22Rv1 (cell line): ENCODE measurements at regions not wholly inside any gene's neighbourhood (a gene's known extent, or its start where the extent isn't known, plus 50 kb on each side); places are given as distances from the start of the nearest gene placed in this dataset.

Experiments used
- ZFX ChIP-seq: fragments of 450-650 bp; IDR thresholded peaks from 2 replicates; pipeline ENCODE4 v1.6.1; 2017; ENCODE audit warnings: antibody characterized with exemption, borderline replicate concordance
- TF ChIP-seq, protein P1 (sequence below): fragments of 450-650 bp; IDR thresholded peaks from 2 replicates; pipeline ENCODE4 v1.5.1; 2017; ENCODE audit warnings: mild to moderate bottlenecking

DNA sequence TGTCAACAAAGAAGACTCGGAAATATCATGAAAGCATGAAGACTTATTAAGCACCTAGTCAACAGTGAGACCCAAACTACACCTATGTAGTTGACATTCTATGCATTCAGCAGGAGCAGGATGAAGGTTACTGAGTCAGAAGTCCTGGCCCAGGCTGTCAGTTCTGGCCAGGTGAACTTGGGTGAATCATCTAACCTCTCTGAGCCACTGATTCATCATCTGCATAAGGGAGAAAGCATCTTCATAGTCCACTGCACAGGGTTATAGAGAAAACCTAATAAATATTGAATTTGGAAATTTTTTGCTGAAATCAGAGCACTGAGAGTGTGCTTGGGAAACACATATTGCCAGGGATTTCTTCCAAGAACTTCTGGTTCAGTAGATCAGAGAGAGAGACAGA, 296.0 kb upstream of the SFRP2 start:
- TF ChIP-seq, protein P1, sequence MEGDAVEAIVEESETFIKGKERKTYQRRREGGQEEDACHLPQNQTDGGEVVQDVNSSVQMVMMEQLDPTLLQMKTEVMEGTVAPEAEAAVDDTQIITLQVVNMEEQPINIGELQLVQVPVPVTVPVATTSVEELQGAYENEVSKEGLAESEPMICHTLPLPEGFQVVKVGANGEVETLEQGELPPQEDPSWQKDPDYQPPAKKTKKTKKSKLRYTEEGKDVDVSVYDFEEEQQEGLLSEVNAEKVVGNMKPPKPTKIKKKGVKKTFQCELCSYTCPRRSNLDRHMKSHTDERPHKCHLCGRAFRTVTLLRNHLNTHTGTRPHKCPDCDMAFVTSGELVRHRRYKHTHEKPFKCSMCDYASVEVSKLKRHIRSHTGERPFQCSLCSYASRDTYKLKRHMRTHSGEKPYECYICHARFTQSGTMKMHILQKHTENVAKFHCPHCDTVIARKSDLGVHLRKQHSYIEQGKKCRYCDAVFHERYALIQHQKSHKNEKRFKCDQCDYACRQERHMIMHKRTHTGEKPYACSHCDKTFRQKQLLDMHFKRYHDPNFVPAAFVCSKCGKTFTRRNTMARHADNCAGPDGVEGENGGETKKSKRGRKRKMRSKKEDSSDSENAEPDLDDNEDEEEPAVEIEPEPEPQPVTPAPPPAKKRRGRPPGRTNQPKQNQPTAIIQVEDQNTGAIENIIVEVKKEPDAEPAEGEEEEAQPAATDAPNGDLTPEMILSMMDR: no peak
- no peak for TF ChIP-seq ZFX
